B cell (primary cell): ENCODE measurements at regions not wholly inside any gene's neighbourhood (a gene's known extent, or its start where the extent isn't known, plus 50 kb on each side); places are given as distances from the start of the nearest gene placed in this dataset.

Experiments used
- EZH2 ChIP-seq: IDR thresholded peaks from 2 replicates; pipeline ENCODE4 v1.6.1; 2012; ENCODE audit warnings: borderline replicate concordance, low read depth, mild to moderate bottlenecking, moderate library complexity, low read length; ENCODE audit not compliant: insufficient read depth, poor library complexity, severe bottlenecking
- TF ChIP-seq, protein P1 (sequence below): fragments of 200-600 bp; IDR thresholded peaks from one replicate; pipeline ENCODE4 v1.8.0; 2022; ENCODE audit warnings: antibody characterized with exemption, mild to moderate bottlenecking

- TF ChIP-seq, protein P1, sequence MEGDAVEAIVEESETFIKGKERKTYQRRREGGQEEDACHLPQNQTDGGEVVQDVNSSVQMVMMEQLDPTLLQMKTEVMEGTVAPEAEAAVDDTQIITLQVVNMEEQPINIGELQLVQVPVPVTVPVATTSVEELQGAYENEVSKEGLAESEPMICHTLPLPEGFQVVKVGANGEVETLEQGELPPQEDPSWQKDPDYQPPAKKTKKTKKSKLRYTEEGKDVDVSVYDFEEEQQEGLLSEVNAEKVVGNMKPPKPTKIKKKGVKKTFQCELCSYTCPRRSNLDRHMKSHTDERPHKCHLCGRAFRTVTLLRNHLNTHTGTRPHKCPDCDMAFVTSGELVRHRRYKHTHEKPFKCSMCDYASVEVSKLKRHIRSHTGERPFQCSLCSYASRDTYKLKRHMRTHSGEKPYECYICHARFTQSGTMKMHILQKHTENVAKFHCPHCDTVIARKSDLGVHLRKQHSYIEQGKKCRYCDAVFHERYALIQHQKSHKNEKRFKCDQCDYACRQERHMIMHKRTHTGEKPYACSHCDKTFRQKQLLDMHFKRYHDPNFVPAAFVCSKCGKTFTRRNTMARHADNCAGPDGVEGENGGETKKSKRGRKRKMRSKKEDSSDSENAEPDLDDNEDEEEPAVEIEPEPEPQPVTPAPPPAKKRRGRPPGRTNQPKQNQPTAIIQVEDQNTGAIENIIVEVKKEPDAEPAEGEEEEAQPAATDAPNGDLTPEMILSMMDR, result no peak
- TF ChIP-seq EZH2, result no peak
These were observed 162.3 kb downstream of the C11orf87 start for GRCh38 chr11:109584001-109584972.
